NB4 (cell line): ENCODE measurements at regions not wholly inside any gene's neighbourhood (a gene's known extent, or its start where the extent isn't known, plus 50 kb on each side); places are given as distances from the start of the nearest gene placed in this dataset.

Experiments used
- DNase-seq: peaks from one replicate; pipeline ENCODE4 v3.0.0; 2010; ENCODE audit warnings: low read depth
- H3K4me3 ChIP-seq: one replicate; pipeline ENCODE4 v1.5.1; 2011; ENCODE audit warnings: mild to moderate bottlenecking, low read depth, low read length, moderate library complexity
- CTCF ChIP-seq: IDR thresholded peaks from one replicate; pipeline ENCODE4 v1.5.1; 2012; ENCODE audit warnings: low read depth, low read length
- MAX ChIP-seq: IDR thresholded peaks from 2 replicates; pipeline ENCODE4 v1.6.1; 2011; ENCODE audit warnings: low read depth, low read length
- MYC ChIP-seq: IDR thresholded peaks from 2 replicates; pipeline ENCODE4 v1.6.1; 2011; ENCODE audit warnings: low read depth, low read length
- POLR2A ChIP-seq: IDR thresholded peaks from 2 replicates; pipeline ENCODE4 v1.6.1; 2011; ENCODE audit warnings: mild to moderate bottlenecking; ENCODE audit not compliant: insufficient read length; ENCODE audit errors: extremely low read depth

- DNase-seq = no peak
- no peak overlapping the region for H3K4me3 ChIP-seq
- TF ChIP-seq MAX (no peak), CTCF (no peak), MYC (no peak), POLR2A (no peak)
These were observed 62.9 kb upstream of the FAM180A start for GRCh38 chr7:135811506-135811905.

GRCh38 chr7:135808206-135808605, 59.6 kb upstream of the FAM180A start:
- H3K4me3 ChIP-seq = no peak overlapping the region
- no peak for TF ChIP-seq POLR2A
- no peak for TF ChIP-seq MAX
- no peak for TF ChIP-seq CTCF
- TF ChIP-seq MYC = no peak
- DNase-seq = no peak

GRCh38 chr7:135803143-135803542, 54.5 kb upstream of the FAM180A start:
- no peak for DNase-seq
- H3K4me3 ChIP-seq = no peak overlapping the region
- TF ChIP-seq MYC (no peak), MAX (no peak), CTCF (no peak), POLR2A (no peak)

- TF ChIP-seq POLR2A (no peak), CTCF (no peak), MAX (no peak), MYC (no peak)
- DNase-seq = no peak
- no peak overlapping the region for H3K4me3 ChIP-seq
These were observed 54.1 kb upstream of the FAM180A start for GRCh38 chr7:135802697-135803096.

- no peak for DNase-seq
- TF ChIP-seq CTCF = no peak
- no peak for TF ChIP-seq POLR2A
- TF ChIP-seq MAX = no peak
- TF ChIP-seq MYC = no peak
- no peak overlapping the region for H3K4me3 ChIP-seq
These were observed 53.3 kb upstream of the FAM180A start for GRCh38 chr7:135801877-135802276.

GRCh38 chr7:135801045-135801693, 52.6 kb upstream of the FAM180A start:
- DNase-seq = peak; percentile 77
- no peak overlapping the region for H3K4me3 ChIP-seq
- TF ChIP-seq CTCF = peak; percentile 86
- no peak for TF ChIP-seq POLR2A
- peak; percentile 47; the same call in 1 of the 2 replicates for TF ChIP-seq MAX
- no peak; the same call in 1 of the 2 replicates for TF ChIP-seq MYC
